ENCODE measurements at regions not wholly inside any gene's neighbourhood (a gene's known extent, or its start where the extent isn't known, plus 50 kb on each side); places are given as distances from the start of the nearest gene placed in this dataset.

GRCh38 chr7:83289419-83289993 lies 126.8 kb upstream of the PCLO start:
- Histone ChIP-seq H3K4me3 (no peak overlapping the region), H3K27me3 (no peaks in the 10 kb centered on the region), H3K4me1 (no peaks in the 10 kb centered on the region), H3K36me3 (no peaks in the 10 kb centered on the region), H3K27ac (no peak overlapping the region), H3K9me3 (no peaks in the 10 kb centered on the region)
- in situ Hi-C loops (cut with MboI; ENCODE audit: low pct_ligation_motif_present in 1 of 4, low pct_unique_long_range_greater_than_20kb in 1 of 4, low sequenced_read_pairs in 3 of 4) (no loop called here), intact Hi-C loops (cut with DNase I; ENCODE audit: low total_unique reads) (no loop called here)
- no peak for TF ChIP-seq CTCF (IDR thresholded peaks at IDR 0.05)
- TF ChIP-seq POLR2A (IDR thresholded peaks at IDR 0.05), result no peak
- no peak for TF ChIP-seq EP300 (IDR thresholded peaks at IDR 0.05; ENCODE audit: low read depth)
- no peak for TF ChIP-seq POLR2AphosphoS5 (IDR thresholded peaks at IDR 0.05)
- no peak for DNase-seq
- WGBS, 2 donors (ENCODE audit: low coverage in 1 of 2), result 60 to 63% methylated on average over 5 of the region's 5 CpGs

- intact Hi-C loops (cut with DNase I; ENCODE audit: low total_unique reads) (no loop called here), in situ Hi-C loops (cut with MboI; ENCODE audit: low pct_ligation_motif_present in 1 of 4, low pct_unique_long_range_greater_than_20kb in 1 of 4, low sequenced_read_pairs in 3 of 4) (no loop called here)
- no peak for DNase-seq
- H3K27me3 ChIP-seq, result no peaks in the 10 kb centered on the region
- H3K36me3 ChIP-seq, result no peaks in the 10 kb centered on the region
- H3K9me3 ChIP-seq, result no peaks in the 10 kb centered on the region
- no peaks in the 10 kb centered on the region for H3K4me1 ChIP-seq
- WGBS, 2 donors (ENCODE audit: low coverage in 1 of 2), result 54 to 65% methylated on average over 2 of the region's 2 CpGs
- H3K4me3 ChIP-seq, result no peak overlapping the region
- no peak overlapping the region for H3K27ac ChIP-seq
- TF ChIP-seq POLR2A (IDR thresholded peaks at IDR 0.05) (no peak), CTCF (IDR thresholded peaks at IDR 0.05) (no peak), POLR2AphosphoS5 (IDR thresholded peaks at IDR 0.05) (no peak), EP300 (IDR thresholded peaks at IDR 0.05; ENCODE audit: low read depth) (no peak)
Observed at GRCh38 chr7:83280671-83281070, 118.0 kb upstream of the PCLO start.

GRCh38 chr7:83276250-83276649 lies 113.6 kb upstream of the PCLO start:
- WGBS, 2 donors (ENCODE audit: low coverage in 1 of 2), result 41 to 60% methylated on average over 1 of the region's 1 CpG
- H3K27me3 ChIP-seq, result no peaks in the 10 kb centered on the region
- intact Hi-C loops (cut with DNase I; ENCODE audit: low total_unique reads), result no loop called here
- H3K4me3 ChIP-seq, result no peak overlapping the region
- H3K9me3 ChIP-seq, result no peaks in the 10 kb centered on the region
- H3K27ac ChIP-seq, result no peak overlapping the region
- no peak for DNase-seq
- no peak for TF ChIP-seq POLR2AphosphoS5 (IDR thresholded peaks at IDR 0.05)
- no peak for TF ChIP-seq POLR2A (IDR thresholded peaks at IDR 0.05)
- no peak for TF ChIP-seq CTCF (IDR thresholded peaks at IDR 0.05)
- no peak for TF ChIP-seq EP300 (IDR thresholded peaks at IDR 0.05; ENCODE audit: low read depth)
- in situ Hi-C loops (cut with MboI; ENCODE audit: low pct_ligation_motif_present in 1 of 4, low pct_unique_long_range_greater_than_20kb in 1 of 4, low sequenced_read_pairs in 3 of 4), result no loop called here
- H3K36me3 ChIP-seq, result no peaks in the 10 kb centered on the region
- H3K4me1 ChIP-seq, result no peaks in the 10 kb centered on the region

- no peaks in the 10 kb centered on the region for H3K4me1 ChIP-seq
- TF ChIP-seq POLR2A (IDR thresholded peaks at IDR 0.05) (no peak), POLR2AphosphoS5 (IDR thresholded peaks at IDR 0.05) (no peak), CTCF (IDR thresholded peaks at IDR 0.05) (no peak), EP300 (IDR thresholded peaks at IDR 0.05; ENCODE audit: low read depth) (no peak)
- intact Hi-C loops (cut with DNase I; ENCODE audit: low total_unique reads), result no loop called here
- in situ Hi-C loops (cut with MboI; ENCODE audit: low pct_ligation_motif_present in 1 of 4, low pct_unique_long_range_greater_than_20kb in 1 of 4, low sequenced_read_pairs in 3 of 4), result loop anchor here in 1 of 4 donors (25.0 kb wide), 1 partner anchor 461 kb away; no protein-coding TSS in a partner anchor
- H3K9me3 ChIP-seq, result no peaks in the 10 kb centered on the region
- H3K27ac ChIP-seq, result no peak overlapping the region
- no peaks in the 10 kb centered on the region for H3K36me3 ChIP-seq
- no peak overlapping the region for H3K4me3 ChIP-seq
- DNase-seq, result no peak
- no peaks in the 10 kb centered on the region for H3K27me3 ChIP-seq
Observed at GRCh38 chr7:83273699-83274098, 111.0 kb upstream of the PCLO start.
